ENCODE measurements at regions not wholly inside any gene's neighbourhood (a gene's known extent, or its start where the extent isn't known, plus 50 kb on each side); places are given as distances from the start of the nearest gene placed in this dataset.

DNA sequence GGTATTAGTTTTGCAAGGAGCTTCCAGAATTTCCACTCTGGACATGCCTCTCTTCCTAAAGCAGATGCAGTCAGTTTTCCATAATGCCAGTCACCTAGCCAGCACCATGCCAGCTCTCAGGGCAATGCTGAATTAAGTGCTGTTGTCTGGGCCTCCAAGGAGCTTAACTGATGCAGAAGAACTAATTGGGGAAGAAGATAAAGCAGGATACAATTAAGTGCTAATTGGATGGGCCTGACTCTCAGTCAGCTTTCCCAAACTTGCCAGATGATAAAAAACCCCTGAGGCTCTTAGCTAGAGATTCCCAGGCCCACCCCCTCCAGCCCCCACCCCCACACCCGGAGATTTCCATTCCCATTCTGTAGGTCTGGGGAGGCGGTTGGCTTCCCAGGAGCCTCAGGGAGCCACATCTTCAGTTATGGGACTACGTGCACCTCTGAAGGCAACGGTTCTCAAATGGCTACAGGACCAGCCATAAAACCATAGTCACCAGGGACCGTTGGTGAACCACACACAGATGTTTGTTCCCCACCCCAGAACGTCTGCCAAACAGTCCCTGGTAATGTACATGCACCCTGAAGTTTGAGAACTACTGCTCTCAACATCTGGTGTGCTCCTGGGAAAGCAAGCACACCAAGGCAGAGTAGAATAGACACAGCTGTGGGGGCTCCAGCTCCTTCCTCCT, 499.1 kb upstream of the CDH5 start:
- TF ChIP-seq, protein P1, sequence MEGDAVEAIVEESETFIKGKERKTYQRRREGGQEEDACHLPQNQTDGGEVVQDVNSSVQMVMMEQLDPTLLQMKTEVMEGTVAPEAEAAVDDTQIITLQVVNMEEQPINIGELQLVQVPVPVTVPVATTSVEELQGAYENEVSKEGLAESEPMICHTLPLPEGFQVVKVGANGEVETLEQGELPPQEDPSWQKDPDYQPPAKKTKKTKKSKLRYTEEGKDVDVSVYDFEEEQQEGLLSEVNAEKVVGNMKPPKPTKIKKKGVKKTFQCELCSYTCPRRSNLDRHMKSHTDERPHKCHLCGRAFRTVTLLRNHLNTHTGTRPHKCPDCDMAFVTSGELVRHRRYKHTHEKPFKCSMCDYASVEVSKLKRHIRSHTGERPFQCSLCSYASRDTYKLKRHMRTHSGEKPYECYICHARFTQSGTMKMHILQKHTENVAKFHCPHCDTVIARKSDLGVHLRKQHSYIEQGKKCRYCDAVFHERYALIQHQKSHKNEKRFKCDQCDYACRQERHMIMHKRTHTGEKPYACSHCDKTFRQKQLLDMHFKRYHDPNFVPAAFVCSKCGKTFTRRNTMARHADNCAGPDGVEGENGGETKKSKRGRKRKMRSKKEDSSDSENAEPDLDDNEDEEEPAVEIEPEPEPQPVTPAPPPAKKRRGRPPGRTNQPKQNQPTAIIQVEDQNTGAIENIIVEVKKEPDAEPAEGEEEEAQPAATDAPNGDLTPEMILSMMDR (IDR thresholded peaks at IDR 0.05): no peak
- no peak for TF ChIP-seq POLR2A (IDR thresholded peaks at IDR 0.05)

All from Peyer's patch (tissue), 4 donors.